ENCODE measurements at regions not wholly inside any gene's neighbourhood (a gene's known extent, or its start where the extent isn't known, plus 50 kb on each side); places are given as distances from the start of the nearest gene placed in this dataset.

GRCh38 chr12:13444076-13444475 lies 247.6 kb downstream of the EMP1 start:
- Mint-ChIP-seq H3K4me1 (ENCODE audit: unreplicated experiment) (no peaks in the 10 kb centered on the region), H3K4me3 (ENCODE audit: unreplicated experiment) (no peak overlapping the region), H3K27ac (ENCODE audit: unreplicated experiment) (no peak overlapping the region), H3K27me3 (ENCODE audit: unreplicated experiment) (peaks cover 8% of the 10 kb centered on the region), H3K9me3 (ENCODE audit: unreplicated experiment) (peaks cover 9% of the 10 kb centered on the region), H3K36me3 (ENCODE audit: unreplicated experiment) (no peaks in the 10 kb centered on the region)
- no peak for DNase-seq (ENCODE audit: extremely low spot score, unreplicated experiment)
- no peak for TF ChIP-seq CTCF (IDR thresholded peaks at IDR 0.05)

- Mint-ChIP-seq H3K9me3 (ENCODE audit: unreplicated experiment) (peaks cover 9% of the 10 kb centered on the region), H3K4me1 (ENCODE audit: unreplicated experiment) (no peaks in the 10 kb centered on the region), H3K27me3 (ENCODE audit: unreplicated experiment) (peaks cover 8% of the 10 kb centered on the region), H3K4me3 (ENCODE audit: unreplicated experiment) (no peak overlapping the region), H3K36me3 (ENCODE audit: unreplicated experiment) (no peaks in the 10 kb centered on the region), H3K27ac (ENCODE audit: unreplicated experiment) (no peak overlapping the region)
- DNase-seq (ENCODE audit: extremely low spot score, unreplicated experiment), result no peak
- TF ChIP-seq CTCF (IDR thresholded peaks at IDR 0.05), result no peak
These were observed 247.0 kb downstream of the EMP1 start for GRCh38 chr12:13443498-13443897.

GRCh38 chr12:13443028-13443427 lies 246.5 kb downstream of the EMP1 start:
- no peak overlapping the region for H3K27ac Mint-ChIP-seq (ENCODE audit: unreplicated experiment)
- peaks cover 8% of the 10 kb centered on the region for H3K27me3 Mint-ChIP-seq (ENCODE audit: unreplicated experiment)
- H3K4me3 Mint-ChIP-seq (ENCODE audit: unreplicated experiment), result no peak overlapping the region
- no peaks in the 10 kb centered on the region for H3K4me1 Mint-ChIP-seq (ENCODE audit: unreplicated experiment)
- no peak for TF ChIP-seq CTCF (IDR thresholded peaks at IDR 0.05)
- H3K36me3 Mint-ChIP-seq (ENCODE audit: unreplicated experiment), result no peaks in the 10 kb centered on the region
- no peak for DNase-seq (ENCODE audit: extremely low spot score, unreplicated experiment)
- peaks cover 9% of the 10 kb centered on the region for H3K9me3 Mint-ChIP-seq (ENCODE audit: unreplicated experiment)

- DNase-seq (ENCODE audit: extremely low spot score, unreplicated experiment), result no peak
- peaks cover 9% of the 10 kb centered on the region for H3K9me3 Mint-ChIP-seq (ENCODE audit: unreplicated experiment)
- H3K4me1 Mint-ChIP-seq (ENCODE audit: unreplicated experiment), result no peaks in the 10 kb centered on the region
These were observed 245.9 kb downstream of the EMP1 start for GRCh38 chr12:13442457-13442856.

GRCh38 chr12:13440844-13441243 lies 244.3 kb downstream of the EMP1 start:
- no peak for TF ChIP-seq CTCF (IDR thresholded peaks at IDR 0.05)
- H3K27ac Mint-ChIP-seq (ENCODE audit: unreplicated experiment), result no peak overlapping the region
- H3K9me3 Mint-ChIP-seq (ENCODE audit: unreplicated experiment), result peaks cover 9% of the 10 kb centered on the region
- no peak overlapping the region for H3K4me3 Mint-ChIP-seq (ENCODE audit: unreplicated experiment)
- no peak for DNase-seq (ENCODE audit: extremely low spot score, unreplicated experiment)
- no peaks in the 10 kb centered on the region for H3K36me3 Mint-ChIP-seq (ENCODE audit: unreplicated experiment)
- peaks cover 12% of the 10 kb centered on the region for H3K4me1 Mint-ChIP-seq (ENCODE audit: unreplicated experiment)
- H3K27me3 Mint-ChIP-seq (ENCODE audit: unreplicated experiment), result peaks cover 3% of the 10 kb centered on the region

More at GRCh38 chr12:13442457-13442856, 245.9 kb downstream of the EMP1 start:
- Mint-ChIP-seq H3K27me3 (ENCODE audit: unreplicated experiment) (peaks cover 8% of the 10 kb centered on the region), H3K36me3 (ENCODE audit: unreplicated experiment) (no peaks in the 10 kb centered on the region), H3K4me3 (ENCODE audit: unreplicated experiment) (no peak overlapping the region), H3K27ac (ENCODE audit: unreplicated experiment) (no peak overlapping the region)
- TF ChIP-seq CTCF (IDR thresholded peaks at IDR 0.05), result no peak

Measured in osteocyte (in vitro differentiated cells).